Right lobe of liver (tissue), 6 donors: ENCODE measurements at regions not wholly inside any gene's neighbourhood (a gene's known extent, or its start where the extent isn't known, plus 50 kb on each side); places are given as distances from the start of the nearest gene placed in this dataset.

Experiments used
- ATAC-seq, 4 donors: fragments of 200-7000 bp; cut with Tn5 transposase; one replicate each; pipeline ENCODE4 v1.9.1; 2020; ENCODE audit warnings: mild to moderate bottlenecking in 4 of 4, moderate library complexity in 4 of 4
- DNase-seq, 3 donors: peaks; one replicate each; pipeline ENCODE4 v3.0.0-alpha.2; 2020
- H3K27ac ChIP-seq, 3 donors: fragments of 200-600 bp; one replicate each; pipeline ENCODE4 v1.8.0; 2022
- H3K27me3 ChIP-seq, 2 donors: fragments of 200-600 bp; one replicate each; pipeline ENCODE4 v1.8.0; 2022
- H3K36me3 ChIP-seq, 4 donors: fragments of 200-600 bp; sonication (generic) in 1 of 4; one replicate each; pipeline versions ENCODE4 v1.5.1 to v1.8.0; 2017 to 2022; ENCODE audit warnings: control low read depth in 1 of 4
- H3K4me1 ChIP-seq, 4 donors: fragments of 200-600 bp; sonication (generic) in 1 of 4; one replicate each; pipeline versions ENCODE4 v1.5.1 to v1.8.0; 2017 to 2022; ENCODE audit warnings: control low read depth in 1 of 4
- H3K4me3 ChIP-seq, 3 donors: fragments of 200-600 bp; one replicate each; pipeline ENCODE4 v1.8.0; 2022
- H3K9me3 ChIP-seq, 4 donors: fragments of 200-600 bp; sonication (generic) in 1 of 4; one replicate each; pipeline versions ENCODE4 v1.5.1 to v1.8.0; 2017 to 2022; ENCODE audit warnings: control low read depth in 1 of 4
- POLR2A ChIP-seq: fragments of 450-650 bp; IDR thresholded peaks from one replicate; pipeline ENCODE4 v1.6.1; 2017; ENCODE audit warnings: antibody characterized with exemption, mild to moderate bottlenecking
- WGBS: methylation state at CpG from one replicate; pipeline ENCODE4 v1.1.6; 2018; ENCODE audit warnings: low coverage, low lambda C conversion rate; ENCODE audit not compliant: insufficient coverage; ENCODE audit errors: missing lambda C conversion rate; 5-methylcytosine and 5-hydroxymethylcytosine counted together
- intact Hi-C, 2 donors: fragments of 100-400 bp; cut with DNase I; formaldehyde crosslinking; loops; one replicate each; pipeline versions ENCODE4 v1.11.2 to v1.14.1; 2022
- TF ChIP-seq, protein P1 (sequence below), 4 donors: fragments of 200-600 bp in 3 of 4; fragments of 450-650 bp in 1 of 4; IDR thresholded peaks; one replicate each; pipeline versions ENCODE4 v1.5.1 to v1.8.0; 2016 to 2022; ENCODE audit warnings: antibody characterized with exemption in 4 of 4, mild to moderate bottlenecking in 2 of 4
- donor health status: DM: no; HTN: yes; CAD: no.
- donor health status: DM: no; HTN: no; CAD: no.
- donor health status: DM: no; HTN: no; CAD: no.
- donor health status: DM: no; HTN: yes; CAD: no.
- donor health status: DM: no; HTN: yes; CAD: no.

DNA sequence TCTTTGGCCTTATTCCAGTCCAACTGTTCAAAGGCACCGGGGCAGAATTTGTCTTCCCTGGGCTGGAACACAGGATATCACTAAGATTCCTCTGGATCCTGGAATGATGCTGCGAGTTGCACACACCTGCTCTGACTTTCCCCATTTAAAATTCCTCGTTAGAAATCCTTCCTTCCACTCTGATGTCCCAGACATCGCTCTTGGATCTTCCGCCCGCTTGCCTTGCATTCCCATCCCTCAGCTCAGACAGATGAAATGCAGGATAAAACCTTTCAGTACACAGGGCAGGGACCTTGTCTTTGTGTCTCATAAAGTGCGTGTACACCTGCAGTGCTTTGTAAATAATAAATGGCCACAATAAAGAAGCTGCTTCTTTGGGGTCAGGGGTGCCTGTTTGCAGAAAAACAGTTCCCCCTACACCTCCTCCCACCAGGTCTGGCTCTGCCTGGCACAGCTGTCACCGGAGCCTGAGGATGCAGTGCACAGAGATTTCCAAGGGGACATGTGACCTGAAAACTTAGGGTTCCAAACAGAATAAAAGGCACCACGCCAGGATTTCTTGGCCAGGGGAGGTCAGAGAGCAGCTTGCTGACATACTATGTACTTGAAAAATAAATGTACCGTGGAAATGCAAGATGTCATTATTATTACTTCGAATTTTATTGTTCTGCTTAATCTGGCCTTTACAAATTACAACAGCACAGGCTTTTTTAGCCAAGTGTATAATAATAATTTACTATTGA lies 62.9 kb upstream of the SYT6 start:
- intact Hi-C loops: no loop called here
- ATAC-seq (no peak), DNase-seq (no peak)
- Histone ChIP-seq H3K4me1 (no peaks in the 10 kb centered on the region), H3K27me3 (no peaks in the 10 kb centered on the region), H3K36me3 (no peaks in the 10 kb centered on the region), H3K27ac (no peak overlapping the region), H3K9me3 (no peaks in the 10 kb centered on the region), H3K4me3 (no peak overlapping the region)
- no peak for TF ChIP-seq POLR2A
- TF ChIP-seq, protein P1, sequence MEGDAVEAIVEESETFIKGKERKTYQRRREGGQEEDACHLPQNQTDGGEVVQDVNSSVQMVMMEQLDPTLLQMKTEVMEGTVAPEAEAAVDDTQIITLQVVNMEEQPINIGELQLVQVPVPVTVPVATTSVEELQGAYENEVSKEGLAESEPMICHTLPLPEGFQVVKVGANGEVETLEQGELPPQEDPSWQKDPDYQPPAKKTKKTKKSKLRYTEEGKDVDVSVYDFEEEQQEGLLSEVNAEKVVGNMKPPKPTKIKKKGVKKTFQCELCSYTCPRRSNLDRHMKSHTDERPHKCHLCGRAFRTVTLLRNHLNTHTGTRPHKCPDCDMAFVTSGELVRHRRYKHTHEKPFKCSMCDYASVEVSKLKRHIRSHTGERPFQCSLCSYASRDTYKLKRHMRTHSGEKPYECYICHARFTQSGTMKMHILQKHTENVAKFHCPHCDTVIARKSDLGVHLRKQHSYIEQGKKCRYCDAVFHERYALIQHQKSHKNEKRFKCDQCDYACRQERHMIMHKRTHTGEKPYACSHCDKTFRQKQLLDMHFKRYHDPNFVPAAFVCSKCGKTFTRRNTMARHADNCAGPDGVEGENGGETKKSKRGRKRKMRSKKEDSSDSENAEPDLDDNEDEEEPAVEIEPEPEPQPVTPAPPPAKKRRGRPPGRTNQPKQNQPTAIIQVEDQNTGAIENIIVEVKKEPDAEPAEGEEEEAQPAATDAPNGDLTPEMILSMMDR (IDR thresholded peaks at IDR 0.05): no peak
- WGBS: 48% methylated on average over 11 of the region's 11 CpGs

DNA sequence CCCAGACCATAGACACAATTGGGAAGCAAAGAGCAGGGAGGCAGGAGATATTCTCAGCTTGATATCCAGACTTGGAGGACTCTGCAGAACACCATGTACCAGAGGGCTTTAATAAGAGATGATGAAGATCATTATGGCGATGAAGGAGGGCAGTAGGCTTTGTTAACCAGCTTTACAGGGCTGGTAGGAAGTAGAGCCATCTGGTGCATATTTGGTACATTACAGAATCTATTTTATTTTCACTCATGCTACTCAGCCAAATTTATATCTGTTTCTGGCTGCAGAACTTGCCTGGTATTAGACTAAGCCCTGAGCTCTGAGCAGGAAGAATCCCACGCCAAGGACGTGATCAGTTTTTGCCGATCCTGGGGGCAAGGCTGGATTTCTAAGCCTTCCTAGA lies 61.8 kb upstream of the SYT6 start:
- intact Hi-C loops: no loop called here
- DNase-seq (no peak), ATAC-seq (no peak)
- H3K4me1 ChIP-seq: no peaks in the 10 kb centered on the region
- H3K36me3 ChIP-seq: no peaks in the 10 kb centered on the region
- H3K4me3 ChIP-seq: no peak overlapping the region
- TF ChIP-seq, protein P1 (IDR thresholded peaks at IDR 0.05): no peak
- no peak for TF ChIP-seq POLR2A
- H3K27ac ChIP-seq: no peak overlapping the region
- no peaks in the 10 kb centered on the region for H3K27me3 ChIP-seq
- no peaks in the 10 kb centered on the region for H3K9me3 ChIP-seq
- 72% methylated on average over 4 of the region's 4 CpGs for WGBS

DNA sequence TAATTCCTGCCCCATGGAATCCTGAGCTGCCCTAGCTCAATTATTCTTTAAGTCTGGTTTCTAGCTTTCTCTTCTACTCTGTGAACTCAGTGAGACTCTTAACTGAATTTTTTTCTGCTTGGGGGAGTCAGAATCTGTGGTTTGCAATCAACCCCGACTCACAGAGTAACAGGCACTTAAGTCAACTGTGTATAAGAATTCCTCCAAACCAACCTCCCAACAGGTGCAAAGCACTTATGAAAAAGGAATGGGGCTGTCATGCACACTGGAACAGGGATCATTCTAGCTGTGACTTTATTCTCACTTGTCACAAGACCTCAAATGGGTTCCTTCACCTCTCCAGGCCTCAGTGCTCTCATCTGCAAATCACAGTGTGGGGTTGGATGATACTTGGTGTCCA lies 60.3 kb upstream of the SYT6 start:
- TF ChIP-seq, protein P1 (IDR thresholded peaks at IDR 0.05): no peak
- TF ChIP-seq POLR2A: no peak
- H3K4me1 ChIP-seq: no peaks in the 10 kb centered on the region
- H3K36me3 ChIP-seq: no peaks in the 10 kb centered on the region
- H3K4me3 ChIP-seq: no peak overlapping the region
- intact Hi-C loops: no loop called here
- no peaks in the 10 kb centered on the region for H3K27me3 ChIP-seq
- no peaks in the 10 kb centered on the region for H3K9me3 ChIP-seq
- ATAC-seq (no peak), DNase-seq (no peak)
- WGBS: 67% methylated on average over 1 of the region's 1 CpG
- H3K27ac ChIP-seq: no peak overlapping the region

GRCh38 chr1:114209971-114210370 lies 56.3 kb upstream of the SYT6 start:
- no peaks in the 10 kb centered on the region for H3K27me3 ChIP-seq
- ATAC-seq: no peak
- no peak overlapping the region for H3K27ac ChIP-seq
- TF ChIP-seq, protein P1 (IDR thresholded peaks at IDR 0.05): no peak
- no peak for TF ChIP-seq POLR2A
- no peaks in the 10 kb centered on the region for H3K36me3 ChIP-seq
- WGBS: 71% methylated on average over 4 of the region's 5 CpGs
- no peak overlapping the region for H3K4me3 ChIP-seq
- no peaks in the 10 kb centered on the region for H3K9me3 ChIP-seq
- intact Hi-C loops: no loop called here
- DNase-seq: no peak
- H3K4me1 ChIP-seq: no peaks in the 10 kb centered on the region
